Anterior cingulate cortex (tissue), 58 donors: ENCODE measurements at regions not wholly inside any gene's neighbourhood (a gene's known extent, or its start where the extent isn't known, plus 50 kb on each side); places are given as distances from the start of the nearest gene placed in this dataset.
"Not testable (repeated sequence)": the region's sequence is repeated elsewhere in the genome, so short reads cannot be mapped to it uniquely, and the experiment has no call there.

Experiments
- DNase-seq, 58 donors: peaks; one replicate each; lab custom pipeline; 2025; lab: John Stamatoyannopoulos, UW

DNA sequence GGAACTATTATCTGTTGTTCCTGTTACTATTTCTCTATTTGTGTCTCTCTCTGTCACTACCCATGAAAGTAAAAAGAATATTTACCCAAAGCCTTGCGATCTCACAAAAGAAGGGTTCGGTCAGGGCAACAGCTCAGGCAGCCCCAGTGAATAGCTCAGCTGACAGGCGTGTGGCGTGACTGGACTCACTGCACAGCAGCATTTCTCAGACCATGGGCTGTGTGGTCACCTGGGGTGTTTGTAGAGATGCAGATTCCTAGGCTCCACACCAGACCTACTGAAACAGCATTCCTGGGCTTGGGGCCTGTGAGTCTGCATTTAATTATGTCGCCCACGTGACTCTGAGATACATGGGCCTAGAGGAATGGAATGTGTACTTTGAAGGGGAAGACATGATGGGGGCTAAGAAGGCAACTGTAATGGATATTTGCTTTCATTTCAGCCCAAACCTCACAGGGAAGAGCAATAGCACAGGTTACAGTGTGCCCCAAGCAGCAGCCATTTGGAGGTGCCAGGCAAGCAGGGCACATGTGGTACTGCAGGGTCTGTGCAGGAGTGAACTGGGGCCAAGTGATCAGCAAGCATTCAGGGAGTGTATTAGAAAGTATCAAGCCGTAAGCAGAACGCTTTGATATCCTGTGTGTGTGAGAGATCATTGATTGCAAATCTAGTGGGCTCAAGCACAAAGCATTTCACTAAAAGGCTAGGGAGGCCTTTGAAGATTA lies 90.4 kb upstream of the RBMS1 start:
- no peak for DNase-seq

DNA sequence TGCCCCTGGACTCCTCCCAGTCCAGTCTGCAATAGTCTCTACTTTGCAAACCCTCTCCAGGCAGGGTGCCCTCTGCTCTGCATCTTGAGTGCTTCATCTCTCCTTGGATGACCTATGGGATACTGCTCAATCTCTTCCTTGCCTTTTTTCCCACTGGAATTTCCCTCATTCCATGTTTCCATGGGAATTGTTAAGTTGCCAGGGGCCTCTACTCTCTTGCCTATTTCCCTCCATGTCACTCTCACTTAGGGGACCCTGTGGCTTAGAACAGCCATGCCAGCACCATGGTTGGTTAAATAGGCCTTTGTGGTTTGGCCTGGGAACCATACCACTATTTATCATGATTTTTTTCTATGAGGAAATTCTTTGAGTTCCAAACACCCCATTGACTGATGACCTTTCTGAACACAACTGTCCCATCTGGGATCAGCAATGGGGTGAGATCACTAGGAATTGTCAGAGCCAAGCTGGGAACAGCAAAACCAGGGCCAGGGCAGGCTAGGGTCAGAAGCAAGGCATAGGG lies 91.4 kb upstream of the RBMS1 start:
- DNase-seq, result no peak

DNA sequence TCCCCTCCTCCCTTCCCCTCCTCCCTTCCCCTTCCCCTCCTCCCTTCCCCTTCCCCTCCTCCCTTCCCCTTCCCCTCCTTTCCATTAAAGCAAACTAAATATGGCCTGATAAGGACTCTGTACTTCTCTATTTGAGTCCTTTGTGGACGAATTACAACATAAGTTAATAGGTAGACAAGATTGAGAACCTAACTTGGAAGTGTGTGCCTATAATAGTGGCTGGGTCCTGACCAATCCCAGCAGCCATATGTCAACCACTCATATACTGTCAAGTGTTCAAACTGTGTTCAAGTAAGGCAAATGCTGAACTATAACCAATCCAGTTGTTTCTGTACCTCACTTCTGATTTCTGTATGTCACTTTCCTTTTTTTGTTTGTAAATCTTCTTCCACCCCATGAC lies 97.1 kb upstream of the RBMS1 start:
- DNase-seq, result no peak

DNA sequence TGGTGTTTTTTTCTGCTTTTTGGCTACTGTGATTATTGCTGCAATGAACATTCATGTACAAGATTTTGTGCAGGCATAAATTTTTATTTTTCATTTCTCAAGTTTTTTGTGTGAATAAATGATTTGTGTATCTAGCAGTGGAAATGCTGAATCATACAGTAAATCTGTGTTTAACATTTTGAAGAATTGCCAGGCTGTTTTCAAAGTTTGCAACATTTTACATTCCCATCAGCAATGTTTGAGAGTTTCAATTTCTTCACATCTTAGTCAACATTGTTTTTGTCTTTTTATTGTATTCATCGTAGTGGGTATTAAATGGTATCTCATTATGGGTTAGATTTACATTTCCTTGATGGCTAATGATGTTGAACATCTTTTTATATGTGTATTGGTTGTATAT lies 98.8 kb upstream of the RBMS1 start:
- no peak for DNase-seq

DNA sequence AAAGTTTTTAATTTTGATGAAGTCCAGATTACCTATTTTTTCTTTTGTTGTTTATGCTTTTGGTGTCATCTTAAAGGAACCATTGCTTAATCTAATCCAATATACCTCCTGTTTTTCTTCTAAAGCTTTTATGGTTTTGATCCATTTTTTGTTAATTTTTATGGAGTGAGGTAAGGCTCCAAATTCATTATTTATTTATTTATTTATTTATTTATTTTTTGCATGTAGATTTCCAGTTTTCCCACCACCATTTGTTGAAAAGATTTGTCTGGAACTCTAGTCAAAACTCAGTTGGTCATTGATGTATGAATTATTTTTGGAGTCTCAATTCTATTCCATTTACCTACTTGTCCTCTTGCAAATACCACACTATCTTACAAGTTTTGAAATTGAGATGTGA lies 99.4 kb upstream of the RBMS1 start:
- DNase-seq, result no peak

DNA sequence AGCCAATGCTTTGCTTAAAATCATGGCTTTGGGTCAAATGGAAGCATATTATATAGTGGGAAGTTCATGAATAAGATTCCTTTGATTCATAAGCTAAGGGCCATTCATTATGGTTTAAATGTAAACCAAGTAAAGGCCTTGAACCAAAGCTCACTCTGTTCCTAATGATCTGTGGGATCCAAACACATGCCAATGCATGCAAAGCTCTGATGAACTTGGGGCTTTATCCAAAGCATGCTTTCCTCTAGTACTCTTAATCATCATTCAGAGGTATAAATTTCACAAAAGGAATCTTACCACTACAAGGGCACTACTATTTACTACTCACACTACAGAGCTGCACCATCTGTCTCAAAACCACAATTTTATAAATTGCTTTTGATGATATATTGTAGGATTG lies 102.8 kb upstream of the RBMS1 start:
- no peak for DNase-seq

DNA sequence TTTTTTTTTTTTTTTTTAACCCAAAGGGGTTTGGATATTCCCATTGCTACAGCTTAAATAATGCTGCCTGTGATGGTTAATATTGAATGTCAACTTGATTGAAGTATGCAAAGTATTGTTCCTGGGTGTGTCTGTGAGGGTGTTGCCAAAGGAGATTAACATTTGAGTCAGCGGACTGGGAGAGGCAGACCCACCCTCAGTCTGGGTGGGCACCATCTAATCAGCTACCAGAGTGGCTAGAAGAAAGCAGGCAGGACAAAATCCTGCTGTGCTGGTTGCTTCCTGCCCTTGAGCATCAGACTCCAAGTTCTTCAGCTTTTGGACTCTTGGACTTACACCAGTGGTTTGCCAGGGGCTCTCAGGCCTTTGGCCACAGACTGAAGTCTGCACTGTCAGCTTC lies 106.8 kb upstream of the RBMS1 start:
- not testable (repeated sequence) for DNase-seq

DNA sequence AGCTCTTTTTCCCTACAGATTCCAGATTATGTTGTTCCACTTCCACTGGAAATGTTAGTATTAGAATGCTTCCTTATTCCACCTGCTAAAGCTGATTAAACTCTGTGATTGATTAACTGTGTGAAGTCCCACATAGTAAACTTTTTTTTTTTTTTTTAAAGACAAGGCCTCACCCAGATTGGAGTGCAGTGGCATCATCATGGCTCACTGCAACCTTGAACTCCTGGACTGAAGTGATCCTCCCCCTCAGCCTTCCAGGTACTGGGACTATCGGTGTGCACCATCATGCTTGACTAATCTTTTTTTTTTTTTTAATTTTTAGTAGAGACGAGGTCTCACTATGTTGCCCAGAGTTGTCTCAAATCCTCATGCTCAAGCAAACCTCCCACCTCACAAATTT lies 108.5 kb upstream of the RBMS1 start:
- no peak for DNase-seq

DNA sequence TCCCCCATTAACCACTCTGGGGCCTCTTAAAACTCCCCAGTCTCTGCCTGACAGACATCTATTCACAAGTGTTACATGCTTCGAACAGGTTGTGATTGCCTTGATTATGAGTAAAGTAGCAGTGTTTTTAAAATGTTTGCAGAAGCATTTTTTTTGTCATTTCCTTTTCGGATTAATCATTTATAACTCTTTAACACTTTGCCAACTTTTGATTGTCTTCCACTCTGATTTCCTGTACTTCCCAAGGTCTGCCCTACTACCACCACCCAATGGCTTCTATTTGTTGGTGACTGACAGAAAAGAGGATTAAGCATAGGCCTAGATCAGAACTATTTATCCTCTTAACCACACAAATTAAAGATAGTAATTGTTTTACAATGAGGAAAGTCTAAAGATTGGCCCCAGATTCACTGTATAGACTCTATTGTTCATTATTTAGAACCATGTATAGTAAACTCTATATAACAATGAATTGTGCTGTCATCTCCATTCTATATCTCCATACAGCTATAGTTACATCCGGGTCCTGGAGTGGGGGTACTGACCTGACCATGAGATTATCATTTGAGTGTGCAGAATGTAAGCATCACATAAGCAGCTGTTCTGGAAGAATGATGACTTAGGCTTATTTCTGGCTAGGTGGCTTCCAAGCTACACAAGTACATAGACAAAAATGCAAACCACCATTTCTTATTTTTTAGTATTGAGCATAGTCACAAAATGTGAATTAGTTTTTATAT lies 110.3 kb upstream of the RBMS1 start:
- no peak for DNase-seq

DNA sequence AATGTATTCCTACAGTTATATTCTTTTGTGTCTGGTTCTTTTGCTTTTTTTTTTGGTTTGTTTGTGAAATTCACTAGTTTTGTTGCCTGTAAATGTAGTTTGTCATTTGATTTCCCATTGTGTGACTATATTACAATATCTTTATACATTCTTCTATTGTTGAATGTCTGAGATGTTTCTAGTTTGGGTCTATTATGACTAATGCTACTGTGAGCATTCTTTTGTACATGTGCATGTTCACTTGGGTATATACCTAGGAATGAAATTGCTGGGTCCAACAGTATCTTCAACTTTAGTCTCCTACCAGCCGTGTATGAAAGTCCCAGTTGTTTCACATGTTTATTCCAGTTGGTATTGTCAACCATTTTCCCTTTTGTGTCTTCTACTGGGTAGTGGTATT lies 112.7 kb upstream of the RBMS1 start:
- no peak for DNase-seq

DNA sequence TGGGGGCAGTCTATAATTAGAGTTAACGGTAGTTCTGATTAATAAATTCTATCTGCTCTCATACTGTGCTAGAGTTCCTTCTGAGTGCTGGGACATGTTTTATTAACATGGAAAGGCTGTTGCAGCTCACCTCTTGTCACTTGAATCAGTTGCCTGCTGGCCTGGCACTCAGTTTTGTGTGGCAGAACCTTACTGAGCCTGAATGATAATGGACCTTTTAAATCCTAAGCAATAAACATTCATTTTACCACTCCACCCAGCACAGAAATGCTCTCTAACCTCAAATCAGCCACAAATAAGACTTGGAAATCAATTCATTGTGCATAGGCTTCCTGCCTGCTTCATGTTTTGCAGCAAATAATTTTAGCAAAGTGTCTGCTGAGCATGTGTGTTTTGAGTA lies 115.0 kb upstream of the RBMS1 start:
- DNase-seq, result no peak

DNA sequence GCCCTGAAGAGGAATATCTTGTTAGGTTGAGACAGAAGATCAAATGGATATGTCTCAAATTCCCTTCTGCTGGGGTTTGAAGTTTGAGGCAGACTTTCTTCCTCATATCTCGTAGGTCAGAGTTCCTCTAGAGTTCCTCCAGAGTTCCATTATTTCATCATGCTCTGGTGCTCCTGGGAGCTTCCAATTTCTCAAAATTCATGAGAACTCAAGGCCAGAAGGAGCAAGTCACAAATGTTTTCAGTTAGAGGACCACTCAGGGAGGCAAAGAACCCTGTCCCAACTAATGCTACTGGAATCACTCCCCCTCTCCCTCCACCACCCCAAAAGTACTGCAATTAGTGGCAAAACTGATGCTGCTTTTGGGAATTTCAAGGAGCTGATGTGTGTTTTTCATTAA lies 115.7 kb upstream of the RBMS1 start:
- DNase-seq, result no peak

DNA sequence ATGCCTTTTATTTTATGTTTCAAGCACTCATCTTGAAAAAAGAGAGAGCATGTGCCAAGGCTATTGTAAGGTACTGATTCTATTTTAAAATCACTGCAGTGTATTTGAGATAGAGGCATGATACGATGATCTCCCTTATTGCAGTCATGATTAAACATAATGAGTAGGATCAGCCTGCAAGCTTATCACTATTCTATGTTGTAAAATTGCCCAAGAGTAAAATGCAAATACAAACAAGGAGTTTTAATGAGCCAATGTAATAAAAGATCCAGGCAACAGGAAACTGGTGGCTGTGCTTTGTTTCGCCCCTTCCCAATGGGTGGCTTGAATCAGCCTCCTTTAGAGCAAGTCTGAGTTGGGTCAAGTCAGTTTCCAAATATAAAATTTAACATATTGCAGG lies 116.4 kb upstream of the RBMS1 start:
- DNase-seq, result no peak

DNA sequence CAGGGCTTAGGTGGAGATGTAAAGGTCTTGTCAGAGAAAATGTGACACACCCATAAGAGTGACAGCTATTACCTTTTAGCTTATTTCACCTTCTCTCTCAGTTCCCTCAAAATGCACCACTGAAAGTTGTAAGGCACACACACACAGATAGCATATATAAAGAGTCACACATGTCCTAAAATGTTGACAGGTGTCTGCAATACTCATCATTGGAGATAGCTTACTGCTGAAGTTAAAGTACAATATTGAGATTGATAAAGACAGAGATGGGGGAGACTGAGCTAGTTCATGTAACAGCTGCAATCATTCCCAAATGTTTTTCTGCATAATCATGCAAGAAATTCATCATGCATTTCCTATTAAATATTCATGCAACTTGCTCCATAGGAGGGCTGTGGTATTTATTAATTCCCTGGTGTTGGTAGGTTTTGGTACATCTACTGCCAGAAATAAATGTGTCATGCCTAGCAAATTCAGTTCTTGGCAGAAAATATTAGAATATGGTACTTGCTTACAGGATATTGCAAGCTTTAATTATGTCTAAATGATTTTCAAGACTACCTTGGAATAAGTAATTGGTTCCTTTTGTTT lies 118.8 kb upstream of the RBMS1 start:
- no peak for DNase-seq

DNA sequence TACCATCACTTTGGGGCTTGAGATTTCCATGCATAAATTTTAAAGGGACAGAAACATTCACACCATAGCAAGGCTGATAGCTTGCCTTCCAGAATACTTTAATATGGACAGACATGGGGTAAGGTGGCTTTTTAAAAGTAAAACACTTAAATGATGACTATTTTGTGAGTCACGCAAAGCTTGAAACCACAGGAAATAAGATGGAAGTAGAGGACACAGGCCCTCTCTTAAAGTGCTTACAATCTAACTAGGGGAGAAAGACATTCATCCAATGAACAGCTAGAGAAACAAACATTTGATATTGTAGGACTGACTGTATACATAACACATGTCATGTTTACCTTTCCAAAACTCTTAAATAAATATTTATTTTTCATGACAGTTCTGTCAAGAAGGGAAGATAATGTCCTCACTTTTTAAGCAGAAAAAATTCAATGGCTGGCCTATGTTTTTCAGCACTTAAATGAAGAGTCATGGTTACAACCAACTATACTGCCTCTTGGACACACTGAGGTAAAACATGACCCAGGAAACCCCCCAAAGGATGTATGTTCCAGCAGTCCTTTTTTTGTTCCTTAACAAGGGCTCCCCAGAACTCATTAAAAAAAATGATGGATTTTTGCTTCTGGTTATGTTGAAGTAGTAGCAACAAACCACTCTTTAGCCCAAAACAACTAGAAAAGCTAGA lies 120.0 kb upstream of the RBMS1 start:
- no peak for DNase-seq

DNA sequence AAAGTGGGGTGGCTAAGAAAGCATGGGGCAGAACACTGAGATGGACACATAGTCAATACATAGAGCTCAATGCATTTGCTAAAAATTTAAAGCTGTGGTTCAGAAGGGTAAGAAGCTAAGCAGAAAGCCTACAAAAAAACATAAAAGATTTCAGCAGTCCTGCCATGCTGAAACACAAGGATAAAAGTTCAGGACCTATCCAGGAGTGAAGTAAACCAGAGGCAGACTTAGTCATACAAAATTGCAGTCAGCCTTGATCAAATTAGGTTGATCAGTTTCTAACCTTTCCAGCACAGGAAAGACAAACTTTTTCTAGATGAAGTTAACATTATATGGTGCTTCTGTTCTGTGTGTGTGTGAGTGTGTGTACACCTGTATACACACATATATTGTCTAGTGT lies 120.8 kb upstream of the RBMS1 start:
- no peak for DNase-seq

DNA sequence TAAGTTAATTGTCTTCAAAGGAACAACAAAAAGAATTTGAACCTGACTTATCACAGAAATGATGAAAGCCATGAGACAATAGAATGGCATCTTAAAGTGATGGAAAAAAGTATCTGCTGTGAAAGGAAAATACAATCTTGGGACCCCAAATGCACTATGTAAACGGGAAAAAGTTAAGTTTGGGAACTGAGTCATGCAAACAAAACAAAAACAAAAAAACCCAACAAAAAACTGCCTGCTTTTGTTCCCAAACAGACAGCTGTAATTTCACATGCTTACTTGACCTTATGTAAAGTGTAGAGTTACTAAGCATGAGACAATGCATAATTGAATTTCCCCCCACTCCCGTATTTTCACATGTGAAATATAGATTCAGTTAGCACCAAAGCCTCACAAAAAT lies 122.1 kb upstream of the RBMS1 start:
- no peak for DNase-seq

DNA sequence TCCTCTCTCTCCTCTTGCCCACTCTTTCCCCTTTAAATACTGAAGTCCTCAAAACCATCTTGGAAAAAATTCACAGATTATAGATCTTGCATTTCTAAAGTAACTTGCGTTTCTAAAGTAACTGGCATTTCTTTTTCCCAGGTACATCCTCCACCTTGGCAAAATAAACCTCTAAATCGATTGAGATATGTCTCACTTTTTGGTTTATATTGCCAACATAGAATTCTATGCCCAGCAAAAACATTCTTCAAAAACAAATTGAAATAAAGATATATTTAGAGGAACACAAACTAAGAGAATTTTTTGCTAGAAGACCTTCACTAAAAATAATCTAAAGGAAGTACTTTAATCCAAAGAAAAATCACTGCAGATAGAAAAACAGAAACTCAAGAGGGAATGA lies 122.5 kb upstream of the RBMS1 start:
- no peak for DNase-seq

DNA sequence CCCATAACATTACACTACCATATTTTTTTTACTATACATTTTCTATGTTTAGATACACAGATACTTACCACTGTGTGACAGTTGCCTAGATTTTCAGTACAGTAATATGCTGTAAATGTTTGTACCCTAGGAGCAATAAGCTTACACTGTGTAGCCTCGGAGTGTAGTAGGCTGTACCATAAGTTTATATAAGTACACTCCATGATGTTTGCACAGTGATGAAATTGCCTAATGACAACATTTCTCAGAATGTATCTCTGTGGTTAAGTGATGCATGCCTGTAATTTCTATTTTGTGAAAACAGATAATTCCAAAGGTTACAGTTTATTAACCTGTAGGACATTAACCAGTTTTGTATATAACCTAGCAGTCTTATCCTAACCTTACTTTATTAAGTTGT lies 128.1 kb upstream of the RBMS1 start:
- DNase-seq, result no peak

DNA sequence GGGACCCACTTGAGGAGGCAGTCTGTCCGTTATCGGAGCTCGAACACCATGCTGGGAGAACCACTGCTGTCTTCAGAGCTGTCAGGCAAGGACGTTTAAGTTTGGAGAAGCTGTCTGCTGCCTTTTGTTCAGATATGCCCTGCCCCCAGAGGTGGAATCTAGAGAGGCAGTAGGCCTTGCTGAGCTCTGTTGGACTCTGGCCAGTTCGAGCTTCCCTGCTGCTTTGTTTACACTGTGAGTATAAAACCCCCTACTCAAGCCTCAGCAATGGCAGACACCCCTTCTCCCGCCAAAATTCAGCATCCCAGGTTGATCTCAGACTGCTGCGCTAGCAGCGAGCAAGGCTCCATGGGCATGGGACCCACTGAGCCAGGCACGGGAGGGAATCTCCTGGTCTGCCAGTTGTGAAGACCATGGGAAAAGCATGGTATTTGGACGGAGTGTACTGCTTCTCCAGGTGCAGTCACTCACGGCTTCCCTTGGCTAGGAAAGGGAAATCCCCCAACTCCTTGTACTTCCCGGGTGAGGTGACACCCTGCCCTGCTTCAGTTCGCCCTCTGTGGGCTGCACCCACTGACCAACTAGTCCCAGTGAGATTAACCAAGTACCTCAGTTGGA lies 134.5 kb upstream of the RBMS1 start:
- DNase-seq, result not testable (repeated sequence)

DNA sequence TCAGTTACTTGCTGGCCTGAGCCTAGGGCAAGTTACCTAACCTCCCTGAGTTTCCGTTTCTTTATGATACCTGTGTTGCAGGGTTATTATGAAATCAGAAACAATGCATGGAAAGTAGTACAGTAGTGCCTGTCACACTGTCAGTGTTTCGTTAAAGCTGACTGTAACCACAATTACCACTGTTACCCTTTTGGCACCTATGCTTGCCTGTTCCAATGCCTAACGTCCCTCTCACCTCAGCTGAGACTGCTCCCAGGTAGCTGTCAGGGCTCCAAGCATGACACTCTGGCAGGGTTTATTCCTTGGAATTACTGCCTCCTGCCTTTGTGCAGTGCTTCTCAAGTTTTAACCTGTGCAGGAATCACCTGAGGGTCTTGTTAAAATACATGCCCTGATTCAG lies 135.2 kb upstream of the RBMS1 start:
- DNase-seq, result no peak
